ENCODE measurements at regions not wholly inside any gene's neighbourhood (a gene's known extent, or its start where the extent isn't known, plus 50 kb on each side); places are given as distances from the start of the nearest gene placed in this dataset.

DNA sequence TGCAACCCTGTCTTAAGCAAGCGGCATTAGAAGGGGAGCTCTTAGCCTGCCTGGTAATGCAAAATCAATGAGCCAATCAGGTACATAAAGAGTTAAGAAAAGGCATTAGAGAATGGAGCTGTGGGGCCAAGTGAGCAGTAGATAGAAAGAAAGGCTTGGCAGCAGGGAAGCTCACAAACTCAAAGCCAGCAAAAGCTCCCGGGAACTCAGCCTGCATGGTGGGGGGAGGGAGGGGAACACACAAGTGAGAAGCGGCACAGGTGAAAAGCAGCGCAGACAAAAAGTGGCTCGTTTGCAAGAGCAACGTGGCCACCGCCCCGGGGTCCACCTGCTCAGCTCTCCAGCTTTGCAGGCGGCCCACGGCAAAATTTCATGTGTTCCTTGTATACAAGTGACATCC is 818.5 kb downstream of the FAM133A start:
- H3K4me3 Mint-ChIP-seq, result no peak overlapping the region; the same call in 1 of the 2 replicates
- peaks cover 49% of the 10 kb centered on the region for H3K27me3 Mint-ChIP-seq (ENCODE audit: low read depth)
- H3K9me3 Mint-ChIP-seq, result peaks cover 24% of the 10 kb centered on the region
- H3K27ac Mint-ChIP-seq, result 0 out of 2 replicates have a peak overlapping the region, but pooled peaks have one; percentile 19
- peaks cover 38% of the 10 kb centered on the region for H3K4me1 Mint-ChIP-seq
- DNase-seq (ENCODE audit: low spot score) (peak; percentile 42), ATAC-seq (peak; percentile 92)
- POLR2A ChIA-PET, result no interaction called here
- TF ChIP-seq ZNF423 (CRISPR knock-in tag; IDR thresholded peaks at IDR 0.05), result no peak
- 0 out of 2 replicates have a peak, but pooled peaks have one; percentile 16 for TF ChIP-seq SP1 (CRISPR knock-in tag; conservative IDR thresholded peaks at IDR 0.05)
- CTCF ChIA-PET, result interaction anchor here (1.3 kb wide), 1 partner anchor 32 kb away, joined by 3 read pairs; no protein-coding TSS in a partner anchor
- H3K36me3 Mint-ChIP-seq, result peaks cover 33% of the 10 kb centered on the region

DNA sequence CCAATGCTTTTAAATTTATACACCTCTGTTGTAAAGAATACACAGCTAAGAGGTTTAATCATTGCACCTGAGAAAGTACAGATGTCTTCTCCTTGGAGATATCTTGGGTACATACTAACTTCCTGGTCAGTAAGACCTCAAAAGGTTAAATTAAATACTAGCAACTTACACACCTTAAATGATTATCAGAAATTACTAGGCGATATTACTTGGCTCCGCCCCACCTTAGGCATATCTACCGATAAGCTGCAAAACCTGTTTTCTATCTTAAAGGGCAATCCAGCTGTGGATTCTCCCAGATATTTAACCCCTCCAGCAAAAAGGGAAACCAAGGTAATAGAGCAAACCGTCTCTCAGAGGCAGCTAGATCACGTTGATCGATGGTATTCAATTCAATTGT is 819.4 kb downstream of the FAM133A start:
- H3K27me3 Mint-ChIP-seq (ENCODE audit: low read depth), result peaks cover 58% of the 10 kb centered on the region
- peaks cover 32% of the 10 kb centered on the region for H3K36me3 Mint-ChIP-seq
- peaks cover 46% of the 10 kb centered on the region for H3K4me1 Mint-ChIP-seq
- H3K4me3 Mint-ChIP-seq, result no peak overlapping the region
- H3K9me3 Mint-ChIP-seq, result peaks cover 22% of the 10 kb centered on the region
- CTCF ChIA-PET, result interaction anchor here (1.3 kb wide), 1 partner anchor 31 kb away, joined by 3 read pairs; no protein-coding TSS in a partner anchor
- ATAC-seq, result no peak
- TF ChIP-seq ETV6 (CRISPR knock-in tag; IDR thresholded peaks at IDR 0.05), result no peak
- TF ChIP-seq, protein P1, sequence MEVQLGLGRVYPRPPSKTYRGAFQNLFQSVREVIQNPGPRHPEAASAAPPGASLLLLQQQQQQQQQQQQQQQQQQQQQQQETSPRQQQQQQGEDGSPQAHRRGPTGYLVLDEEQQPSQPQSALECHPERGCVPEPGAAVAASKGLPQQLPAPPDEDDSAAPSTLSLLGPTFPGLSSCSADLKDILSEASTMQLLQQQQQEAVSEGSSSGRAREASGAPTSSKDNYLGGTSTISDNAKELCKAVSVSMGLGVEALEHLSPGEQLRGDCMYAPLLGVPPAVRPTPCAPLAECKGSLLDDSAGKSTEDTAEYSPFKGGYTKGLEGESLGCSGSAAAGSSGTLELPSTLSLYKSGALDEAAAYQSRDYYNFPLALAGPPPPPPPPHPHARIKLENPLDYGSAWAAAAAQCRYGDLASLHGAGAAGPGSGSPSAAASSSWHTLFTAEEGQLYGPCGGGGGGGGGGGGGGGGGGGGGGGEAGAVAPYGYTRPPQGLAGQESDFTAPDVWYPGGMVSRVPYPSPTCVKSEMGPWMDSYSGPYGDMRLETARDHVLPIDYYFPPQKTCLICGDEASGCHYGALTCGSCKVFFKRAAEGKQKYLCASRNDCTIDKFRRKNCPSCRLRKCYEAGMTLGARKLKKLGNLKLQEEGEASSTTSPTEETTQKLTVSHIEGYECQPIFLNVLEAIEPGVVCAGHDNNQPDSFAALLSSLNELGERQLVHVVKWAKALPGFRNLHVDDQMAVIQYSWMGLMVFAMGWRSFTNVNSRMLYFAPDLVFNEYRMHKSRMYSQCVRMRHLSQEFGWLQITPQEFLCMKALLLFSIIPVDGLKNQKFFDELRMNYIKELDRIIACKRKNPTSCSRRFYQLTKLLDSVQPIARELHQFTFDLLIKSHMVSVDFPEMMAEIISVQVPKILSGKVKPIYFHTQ (CRISPR knock-in tag; IDR thresholded peaks at IDR 0.05), result no peak
- DNase-seq (ENCODE audit: low spot score), result no peak
- H3K27ac Mint-ChIP-seq, result no peak overlapping the region
- POLR2A ChIA-PET, result no interaction called here

DNA sequence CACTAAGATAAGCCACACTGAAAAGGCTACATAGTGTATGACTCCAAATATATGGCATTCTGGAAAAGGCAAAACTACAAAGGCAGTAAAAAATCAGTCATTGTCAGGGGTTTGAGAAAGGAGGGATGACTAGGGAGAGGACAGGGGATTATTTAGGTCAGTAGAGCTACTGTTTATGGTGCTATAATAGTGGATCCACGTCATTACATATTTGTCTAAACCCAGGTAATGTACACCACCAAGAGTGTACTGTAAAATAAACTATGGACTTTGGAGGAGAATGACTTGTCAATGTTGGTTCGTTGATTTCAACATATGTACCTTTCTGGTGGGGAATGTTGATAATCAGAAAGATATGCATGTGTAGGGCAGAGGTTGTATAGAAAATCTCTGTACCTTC is 837.6 kb downstream of the FAM133A start:
- no peak for ATAC-seq

More for the DNA sequence above, 837.6 kb downstream of the FAM133A start:
- POLR2A ChIA-PET, result no interaction called here
- CTCF ChIA-PET, result no interaction called here
- Mint-ChIP-seq H3K27ac (no peak overlapping the region), H3K4me1 (peaks cover 18% of the 10 kb centered on the region), H3K27me3 (ENCODE audit: low read depth) (no peaks in the 10 kb centered on the region), H3K9me3 (no peaks in the 10 kb centered on the region), H3K4me3 (no peak overlapping the region), H3K36me3 (no peaks in the 10 kb centered on the region)
- TF ChIP-seq, protein P2, sequence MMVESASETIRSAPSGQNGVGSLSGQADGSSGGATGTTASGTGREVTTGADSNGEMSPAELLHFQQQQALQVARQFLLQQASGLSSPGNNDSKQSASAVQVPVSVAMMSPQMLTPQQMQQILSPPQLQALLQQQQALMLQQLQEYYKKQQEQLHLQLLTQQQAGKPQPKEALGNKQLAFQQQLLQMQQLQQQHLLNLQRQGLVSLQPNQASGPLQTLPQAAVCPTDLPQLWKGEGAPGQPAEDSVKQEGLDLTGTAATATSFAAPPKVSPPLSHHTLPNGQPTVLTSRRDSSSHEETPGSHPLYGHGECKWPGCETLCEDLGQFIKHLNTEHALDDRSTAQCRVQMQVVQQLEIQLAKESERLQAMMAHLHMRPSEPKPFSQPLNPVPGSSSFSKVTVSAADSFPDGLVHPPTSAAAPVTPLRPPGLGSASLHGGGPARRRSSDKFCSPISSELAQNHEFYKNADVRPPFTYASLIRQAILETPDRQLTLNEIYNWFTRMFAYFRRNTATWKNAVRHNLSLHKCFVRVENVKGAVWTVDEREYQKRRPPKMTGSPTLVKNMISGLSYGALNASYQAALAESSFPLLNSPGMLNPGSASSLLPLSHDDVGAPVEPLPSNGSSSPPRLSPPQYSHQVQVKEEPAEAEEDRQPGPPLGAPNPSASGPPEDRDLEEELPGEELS (CRISPR knock-in tag; IDR thresholded peaks at IDR 0.05), result no peak
- no peak for TF ChIP-seq SMAD4 (CRISPR knock-in tag; IDR thresholded peaks at IDR 0.05)
- TF ChIP-seq, protein P3, sequence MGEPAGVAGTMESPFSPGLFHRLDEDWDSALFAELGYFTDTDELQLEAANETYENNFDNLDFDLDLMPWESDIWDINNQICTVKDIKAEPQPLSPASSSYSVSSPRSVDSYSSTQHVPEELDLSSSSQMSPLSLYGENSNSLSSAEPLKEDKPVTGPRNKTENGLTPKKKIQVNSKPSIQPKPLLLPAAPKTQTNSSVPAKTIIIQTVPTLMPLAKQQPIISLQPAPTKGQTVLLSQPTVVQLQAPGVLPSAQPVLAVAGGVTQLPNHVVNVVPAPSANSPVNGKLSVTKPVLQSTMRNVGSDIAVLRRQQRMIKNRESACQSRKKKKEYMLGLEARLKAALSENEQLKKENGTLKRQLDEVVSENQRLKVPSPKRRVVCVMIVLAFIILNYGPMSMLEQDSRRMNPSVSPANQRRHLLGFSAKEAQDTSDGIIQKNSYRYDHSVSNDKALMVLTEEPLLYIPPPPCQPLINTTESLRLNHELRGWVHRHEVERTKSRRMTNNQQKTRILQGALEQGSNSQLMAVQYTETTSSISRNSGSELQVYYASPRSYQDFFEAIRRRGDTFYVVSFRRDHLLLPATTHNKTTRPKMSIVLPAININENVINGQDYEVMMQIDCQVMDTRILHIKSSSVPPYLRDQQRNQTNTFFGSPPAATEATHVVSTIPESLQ (CRISPR knock-in tag; IDR thresholded peaks at IDR 0.05), result no peak
- TF ChIP-seq, protein P4, sequence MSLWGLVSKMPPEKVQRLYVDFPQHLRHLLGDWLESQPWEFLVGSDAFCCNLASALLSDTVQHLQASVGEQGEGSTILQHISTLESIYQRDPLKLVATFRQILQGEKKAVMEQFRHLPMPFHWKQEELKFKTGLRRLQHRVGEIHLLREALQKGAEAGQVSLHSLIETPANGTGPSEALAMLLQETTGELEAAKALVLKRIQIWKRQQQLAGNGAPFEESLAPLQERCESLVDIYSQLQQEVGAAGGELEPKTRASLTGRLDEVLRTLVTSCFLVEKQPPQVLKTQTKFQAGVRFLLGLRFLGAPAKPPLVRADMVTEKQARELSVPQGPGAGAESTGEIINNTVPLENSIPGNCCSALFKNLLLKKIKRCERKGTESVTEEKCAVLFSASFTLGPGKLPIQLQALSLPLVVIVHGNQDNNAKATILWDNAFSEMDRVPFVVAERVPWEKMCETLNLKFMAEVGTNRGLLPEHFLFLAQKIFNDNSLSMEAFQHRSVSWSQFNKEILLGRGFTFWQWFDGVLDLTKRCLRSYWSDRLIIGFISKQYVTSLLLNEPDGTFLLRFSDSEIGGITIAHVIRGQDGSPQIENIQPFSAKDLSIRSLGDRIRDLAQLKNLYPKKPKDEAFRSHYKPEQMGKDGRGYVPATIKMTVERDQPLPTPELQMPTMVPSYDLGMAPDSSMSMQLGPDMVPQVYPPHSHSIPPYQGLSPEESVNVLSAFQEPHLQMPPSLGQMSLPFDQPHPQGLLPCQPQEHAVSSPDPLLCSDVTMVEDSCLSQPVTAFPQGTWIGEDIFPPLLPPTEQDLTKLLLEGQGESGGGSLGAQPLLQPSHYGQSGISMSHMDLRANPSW (CRISPR knock-in tag; conservative IDR thresholded peaks at IDR 0.05; ENCODE audit: low read depth), result no peak
- no peak for TF ChIP-seq NR3C1 (CRISPR knock-in tag; conservative IDR thresholded peaks at IDR 0.05; ENCODE audit: low read depth)
- TF ChIP-seq, protein P5, sequence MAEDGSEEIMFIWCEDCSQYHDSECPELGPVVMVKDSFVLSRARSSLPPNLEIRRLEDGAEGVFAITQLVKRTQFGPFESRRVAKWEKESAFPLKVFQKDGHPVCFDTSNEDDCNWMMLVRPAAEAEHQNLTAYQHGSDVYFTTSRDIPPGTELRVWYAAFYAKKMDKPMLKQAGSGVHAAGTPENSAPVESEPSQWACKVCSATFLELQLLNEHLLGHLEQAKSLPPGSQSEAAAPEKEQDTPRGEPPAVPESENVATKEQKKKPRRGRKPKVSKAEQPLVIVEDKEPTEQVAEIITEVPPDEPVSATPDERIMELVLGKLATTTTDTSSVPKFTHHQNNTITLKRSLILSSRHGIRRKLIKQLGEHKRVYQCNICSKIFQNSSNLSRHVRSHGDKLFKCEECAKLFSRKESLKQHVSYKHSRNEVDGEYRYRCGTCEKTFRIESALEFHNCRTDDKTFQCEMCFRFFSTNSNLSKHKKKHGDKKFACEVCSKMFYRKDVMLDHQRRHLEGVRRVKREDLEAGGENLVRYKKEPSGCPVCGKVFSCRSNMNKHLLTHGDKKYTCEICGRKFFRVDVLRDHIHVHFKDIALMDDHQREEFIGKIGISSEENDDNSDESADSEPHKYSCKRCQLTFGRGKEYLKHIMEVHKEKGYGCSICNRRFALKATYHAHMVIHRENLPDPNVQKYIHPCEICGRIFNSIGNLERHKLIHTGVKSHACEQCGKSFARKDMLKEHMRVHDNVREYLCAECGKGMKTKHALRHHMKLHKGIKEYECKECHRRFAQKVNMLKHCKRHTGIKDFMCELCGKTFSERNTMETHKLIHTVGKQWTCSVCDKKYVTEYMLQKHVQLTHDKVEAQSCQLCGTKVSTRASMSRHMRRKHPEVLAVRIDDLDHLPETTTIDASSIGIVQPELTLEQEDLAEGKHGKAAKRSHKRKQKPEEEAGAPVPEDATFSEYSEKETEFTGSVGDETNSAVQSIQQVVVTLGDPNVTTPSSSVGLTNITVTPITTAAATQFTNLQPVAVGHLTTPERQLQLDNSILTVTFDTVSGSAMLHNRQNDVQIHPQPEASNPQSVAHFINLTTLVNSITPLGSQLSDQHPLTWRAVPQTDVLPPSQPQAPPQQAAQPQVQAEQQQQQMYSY (CRISPR knock-in tag; IDR thresholded peaks at IDR 0.05), result no peak
- no peak for DNase-seq (ENCODE audit: low spot score)

All from WTC11 (cell line).